Loucy (cell line): ENCODE measurements at regions not wholly inside any gene's neighbourhood (a gene's known extent, or its start where the extent isn't known, plus 50 kb on each side); places are given as distances from the start of the nearest gene placed in this dataset.

ENCODE experiments used
- EZH2phosphoT487 ChIP-seq: fragments of 200-600 bp; IDR thresholded peaks from 2 replicates; pipeline ENCODE4 v1.6.1; 2018; ENCODE audit warnings: antibody characterized with exemption, mild to moderate bottlenecking, moderate library complexity, borderline replicate concordance
- TF ChIP-seq, protein P1 (sequence below): fragments of 200-600 bp; sonication (generic); conservative IDR thresholded peaks from 2 replicates; pipeline ENCODE4 v1.5.1; 2014; ENCODE audit warnings: mild to moderate bottlenecking, antibody characterized with exemption, low read length

DNA sequence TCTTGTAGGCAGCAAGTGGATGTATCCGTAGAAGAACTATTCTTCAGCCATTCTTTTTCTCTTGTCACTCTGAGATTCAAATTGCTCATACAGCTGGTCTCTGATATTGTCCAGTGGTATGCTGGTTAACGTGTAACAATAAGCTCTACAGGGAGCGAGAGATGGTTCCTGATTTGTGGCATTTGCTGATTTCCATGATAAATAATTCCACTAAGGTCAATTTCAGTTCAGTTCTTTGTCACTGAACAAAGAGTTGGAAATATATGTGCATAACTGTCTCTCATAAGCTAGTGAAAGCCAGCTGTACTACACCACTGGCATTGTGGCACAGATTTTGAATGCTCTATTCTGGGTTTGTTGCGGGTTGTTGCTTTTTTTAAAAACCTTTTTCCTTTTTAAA, 131.7 kb downstream of the MTHFS start:
- TF ChIP-seq, protein P1, sequence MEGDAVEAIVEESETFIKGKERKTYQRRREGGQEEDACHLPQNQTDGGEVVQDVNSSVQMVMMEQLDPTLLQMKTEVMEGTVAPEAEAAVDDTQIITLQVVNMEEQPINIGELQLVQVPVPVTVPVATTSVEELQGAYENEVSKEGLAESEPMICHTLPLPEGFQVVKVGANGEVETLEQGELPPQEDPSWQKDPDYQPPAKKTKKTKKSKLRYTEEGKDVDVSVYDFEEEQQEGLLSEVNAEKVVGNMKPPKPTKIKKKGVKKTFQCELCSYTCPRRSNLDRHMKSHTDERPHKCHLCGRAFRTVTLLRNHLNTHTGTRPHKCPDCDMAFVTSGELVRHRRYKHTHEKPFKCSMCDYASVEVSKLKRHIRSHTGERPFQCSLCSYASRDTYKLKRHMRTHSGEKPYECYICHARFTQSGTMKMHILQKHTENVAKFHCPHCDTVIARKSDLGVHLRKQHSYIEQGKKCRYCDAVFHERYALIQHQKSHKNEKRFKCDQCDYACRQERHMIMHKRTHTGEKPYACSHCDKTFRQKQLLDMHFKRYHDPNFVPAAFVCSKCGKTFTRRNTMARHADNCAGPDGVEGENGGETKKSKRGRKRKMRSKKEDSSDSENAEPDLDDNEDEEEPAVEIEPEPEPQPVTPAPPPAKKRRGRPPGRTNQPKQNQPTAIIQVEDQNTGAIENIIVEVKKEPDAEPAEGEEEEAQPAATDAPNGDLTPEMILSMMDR, result no peak
- TF ChIP-seq EZH2phosphoT487, result no peak
